GM12878 (cell line): ENCODE measurements at regions not wholly inside any gene's neighbourhood (a gene's known extent, or its start where the extent isn't known, plus 50 kb on each side); places are given as distances from the start of the nearest gene placed in this dataset.

Experiments used
- ATAC-seq: fragments of 200-7000 bp; cut with Tn5 transposase; 3 replicates; pipeline ENCODE4 v1.9.1; 2020; ENCODE audit warnings: mild to moderate bottlenecking, moderate library complexity
- BruUV-seq: library from RNA; stranded (reverse); fragments of 400-500 nt; replicated peaks from 2 replicates; lab custom pipeline; 2021; lab: Mats Ljungman, UMichigan
- CTCF ChIA-PET: fragments of 300-600 bp; sonication (Branson Sonifier 250); formaldehyde crosslinking; extraction: SDS; loops from one replicate; lab custom pipeline; 2021; ENCODE audit warnings: inconsistent platforms; lab: Yijun Ruan, JAX
- POLR2A ChIA-PET: fragments of 350-600 bp; formaldehyde crosslinking; extraction: SDS; loops from one replicate; lab custom pipeline; 2021; ENCODE audit warnings: inconsistent platforms; lab: Charles Lee
- RAD21 ChIA-PET: fragments of 300-600 bp; sonication (Branson Sonifier 250); formaldehyde crosslinking; loops from one replicate; lab custom pipeline; 2023; ENCODE audit warnings: antibody characterized with exemption; ENCODE audit not compliant: unreplicated experiment; lab: Charles Lee
- SMC1A ChIA-PET: fragments of 300-600 bp; sonication (Branson Sonifier 250); formaldehyde crosslinking; loops from one replicate; lab custom pipeline; 2023; ENCODE audit not compliant: unreplicated experiment, uncharacterized antibody; lab: Charles Lee
- DNase-seq: peaks from one replicate; pipeline ENCODE4 v3.0.0-alpha.2; 2011; ENCODE audit warnings: low read depth, low spot score
- FAIRE-seq: peaks from 3 replicates; lab custom pipeline; 2011; peaks lifted over from hg19 to GRCh38; lab: Jason Lieb, UNC
- H2AFZ ChIP-seq: 2 replicates; pipeline ENCODE4 v1.6.0; 2011; ENCODE audit warnings: low read depth, low read length, control low read depth; ENCODE audit not compliant: control insufficient read depth
- H3K27ac ChIP-seq: 2 replicates; pipeline ENCODE4 v1.5.1; 2011; ENCODE audit warnings: control low read depth; ENCODE audit not compliant: control insufficient read depth, insufficient read depth
- H3K27me3 ChIP-seq, 2 experiments: replicated peaks in 1 of 2; 2 replicates each; pipeline versions ENCODE4 v1.6.0 to v1.6.1; 2011; ENCODE audit warnings: low read length in 1 of 2; ENCODE audit not compliant: control insufficient read depth in 2 of 2, insufficient read depth in 2 of 2
- H3K36me3 ChIP-seq, 2 experiments: 2 replicates each; pipeline ENCODE4 v1.5.1; 2011; ENCODE audit warnings: low read length in 1 of 2; ENCODE audit not compliant: control insufficient read depth in 2 of 2, insufficient read depth in 2 of 2
- H3K4me1 ChIP-seq: 2 replicates; pipeline ENCODE4 v1.6.1; 2011; ENCODE audit warnings: mild to moderate bottlenecking, low read length, moderate library complexity, mixed read lengths; ENCODE audit not compliant: control insufficient read depth, insufficient read depth
- H3K4me2 ChIP-seq: 2 replicates; pipeline ENCODE4 v1.6.0; 2011; ENCODE audit warnings: control low read depth; ENCODE audit not compliant: control insufficient read depth, insufficient read depth
- H3K4me3 ChIP-seq: fragments of 200-600 bp; sonication (generic); 2 replicates; pipeline ENCODE4 v1.5.1; 2016
- H3K79me2 ChIP-seq: 2 replicates; pipeline ENCODE4 v1.6.0; 2011; ENCODE audit warnings: low read length; ENCODE audit not compliant: control insufficient read depth, insufficient read depth
- H3K9ac ChIP-seq: 2 replicates; pipeline ENCODE4 v1.8.0; 2011; ENCODE audit warnings: low read length, control low read depth, mixed read lengths; ENCODE audit not compliant: control insufficient read depth, insufficient read depth
- H3K9me3 ChIP-seq: replicated peaks from 3 replicates; pipeline ENCODE4 v1.5.1; 2011; ENCODE audit warnings: mild to moderate bottlenecking, low read length; ENCODE audit not compliant: control insufficient read depth, insufficient read depth
- H4K20me1 ChIP-seq: 2 replicates; pipeline ENCODE4 v1.6.0; 2011; ENCODE audit not compliant: control insufficient read depth, insufficient read depth
- BCLAF1 ChIP-seq: fragments of 450-650 bp; IDR thresholded peaks from 2 replicates; pipeline ENCODE4 v1.6.1; 2017; ENCODE audit warnings: antibody characterized with exemption, mild to moderate bottlenecking, moderate library complexity
- CHD2 ChIP-seq: IDR thresholded peaks from 2 replicates; pipeline ENCODE4 v1.6.1; 2011; ENCODE audit warnings: low read depth, low read length, improper control_type of control experiment, borderline replicate concordance
- CTCF ChIP-seq, 3 experiments: IDR thresholded peaks in 2 of 3; conservative IDR thresholded peaks in 1 of 3; 2 replicates each; pipeline ENCODE4 v1.5.1; 2011; ENCODE audit warnings: low read depth in 3 of 3, low read length in 3 of 3, mild to moderate bottlenecking in 3 of 3, control low read depth in 2 of 3, moderate library complexity in 2 of 3, inconsistent platforms in 1 of 3, mixed read lengths in 1 of 3; ENCODE audit not compliant: control insufficient read depth in 2 of 3, insufficient read depth in 1 of 3; ENCODE audit errors: extremely low read depth in 1 of 3
- EGR1 ChIP-seq, 2 experiments: IDR thresholded peaks; 1 replicate in 1 of 2; 2 replicates in 1 of 2; pipeline ENCODE4 v1.6.1; 2011 to 2012; ENCODE audit warnings: low read depth in 2 of 2, low read length in 2 of 2, borderline replicate concordance in 1 of 2, mild to moderate bottlenecking in 1 of 2, moderate library complexity in 1 of 2
- FOS ChIP-seq: IDR thresholded peaks from 3 replicates; pipeline ENCODE4 v1.6.1; 2011; ENCODE audit warnings: borderline replicate concordance; ENCODE audit not compliant: insufficient read length; ENCODE audit errors: extremely low read depth
- NFIC ChIP-seq: IDR thresholded peaks from 2 replicates; pipeline ENCODE4 v1.6.1; 2012; ENCODE audit warnings: low read depth, mild to moderate bottlenecking, inconsistent platforms, low read length, moderate library complexity
- RFX5 ChIP-seq: IDR thresholded peaks from 2 replicates; pipeline ENCODE4 v1.6.1; 2011; ENCODE audit warnings: low read depth, low read length, improper control_type of control experiment
- SMAD5 ChIP-seq: IDR thresholded peaks from 2 replicates; pipeline ENCODE4 v1.6.1; 2016; ENCODE audit warnings: antibody characterized with exemption, low read depth
- TBL1XR1 ChIP-seq: IDR thresholded peaks from 2 replicates; pipeline ENCODE4 v1.6.1; 2012; ENCODE audit warnings: low read depth, low read length, improper control_type of control experiment
- TCF3 ChIP-seq: IDR thresholded peaks from 2 replicates; pipeline ENCODE4 v1.6.1; 2012; ENCODE audit warnings: low read depth, mild to moderate bottlenecking, low read length, borderline replicate concordance; ENCODE audit not compliant: insufficient read depth
- WGBS: methylation state at CpG from one replicate; pipeline ENCODE4 v1.1.6; 2016; ENCODE audit warnings: low lambda C conversion rate; ENCODE audit not compliant: insufficient replicate concordance, insufficient coverage; ENCODE audit errors: missing lambda C conversion rate; 5-methylcytosine and 5-hydroxymethylcytosine counted together
- in situ Hi-C: fragments of 300-500 bp; cut with MboI; formaldehyde crosslinking; loops from 9 replicates; pipeline ENCODE4 v1.14.3; 2018; ENCODE audit warnings: mixed read lengths
- intact Hi-C: fragments of 100-400 bp; cut with micrococcal nuclease; formaldehyde crosslinking; loops from one replicate; pipeline ENCODE4 v1.14.2; 2022; ENCODE audit not compliant: unreplicated experiment
- TF ChIP-seq, protein P1 (sequence below): fragments of 150-350 bp; IDR thresholded peaks from 2 replicates; pipeline ENCODE4 v1.6.1; 2016; ENCODE audit warnings: low read depth, low read length
- TF ChIP-seq, protein P2 (sequence below): fragments of 450-650 bp; formaldehyde crosslinking; IDR thresholded peaks from 2 replicates; pipeline ENCODE4 v1.4.0; 2022; ENCODE audit warnings: mild to moderate bottlenecking, moderate library complexity

DNA sequence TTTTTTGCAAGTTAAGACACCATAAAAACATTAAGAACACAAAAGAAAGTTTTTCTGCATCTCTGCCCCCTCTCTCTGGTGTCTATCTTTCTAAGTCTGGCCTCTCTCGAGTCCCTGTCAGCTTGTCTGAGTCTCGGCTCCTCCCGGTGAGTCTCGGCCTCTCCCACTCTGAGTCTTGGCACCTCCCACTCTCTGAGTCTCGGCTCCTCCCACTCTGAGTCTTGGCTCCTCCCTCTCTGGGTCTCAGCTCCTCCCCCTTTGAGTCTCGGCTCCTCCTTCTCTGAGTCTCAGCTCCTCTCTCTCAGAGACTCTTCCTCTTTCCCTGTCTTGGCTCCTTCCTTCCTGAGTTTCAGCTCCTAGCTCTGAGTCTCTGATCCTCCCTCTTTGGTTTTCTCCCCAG is 72.5 kb upstream of the AMPD3 start:
- 0 out of 4 replicates have a peak, but pooled peaks cover 0 to 5% of the 10 kb centered on the region in 2 experiments for H3K27me3 ChIP-seq
- no peaks in the 10 kb centered on the region; the same call in 2 of the 3 replicates for H3K9me3 ChIP-seq
- no peak overlapping the region for H3K4me2 ChIP-seq
- POLR2A ChIA-PET: no interaction called here
- no peak overlapping the region for H3K4me3 ChIP-seq
- CTCF ChIA-PET: no interaction called here
- DNase-seq (no peak), ATAC-seq (peak; percentile 45; the same call in 2 of the 3 replicates), FAIRE-seq (no peak)
- H3K36me3 ChIP-seq: no peaks in the 10 kb centered on the region
- no peaks in the 10 kb centered on the region for H3K79me2 ChIP-seq
- H3K27ac ChIP-seq: no peak overlapping the region
- H3K4me1 ChIP-seq: no peaks in the 10 kb centered on the region
- WGBS: 51% methylated on average over 5 of the region's 6 CpGs
- intact Hi-C loops: no loop called here
- SMC1A ChIA-PET: no interaction called here
- no TSS peak for BruUV-seq
- no peak overlapping the region for H2AFZ ChIP-seq
- RAD21 ChIA-PET: interaction anchor here (0.6 kb wide), 1 partner anchor 113 kb away, joined by 4 read pairs; no protein-coding TSS in a partner anchor
- no peak overlapping the region for H3K9ac ChIP-seq
- H4K20me1 ChIP-seq: no peaks in the 10 kb centered on the region
- in situ Hi-C loops: no loop called here
- TF ChIP-seq TCF3: no peak
- TF ChIP-seq NFIC: no peak
- no peak for TF ChIP-seq TBL1XR1
- no peak for TF ChIP-seq CHD2
- TF ChIP-seq, protein P1, sequence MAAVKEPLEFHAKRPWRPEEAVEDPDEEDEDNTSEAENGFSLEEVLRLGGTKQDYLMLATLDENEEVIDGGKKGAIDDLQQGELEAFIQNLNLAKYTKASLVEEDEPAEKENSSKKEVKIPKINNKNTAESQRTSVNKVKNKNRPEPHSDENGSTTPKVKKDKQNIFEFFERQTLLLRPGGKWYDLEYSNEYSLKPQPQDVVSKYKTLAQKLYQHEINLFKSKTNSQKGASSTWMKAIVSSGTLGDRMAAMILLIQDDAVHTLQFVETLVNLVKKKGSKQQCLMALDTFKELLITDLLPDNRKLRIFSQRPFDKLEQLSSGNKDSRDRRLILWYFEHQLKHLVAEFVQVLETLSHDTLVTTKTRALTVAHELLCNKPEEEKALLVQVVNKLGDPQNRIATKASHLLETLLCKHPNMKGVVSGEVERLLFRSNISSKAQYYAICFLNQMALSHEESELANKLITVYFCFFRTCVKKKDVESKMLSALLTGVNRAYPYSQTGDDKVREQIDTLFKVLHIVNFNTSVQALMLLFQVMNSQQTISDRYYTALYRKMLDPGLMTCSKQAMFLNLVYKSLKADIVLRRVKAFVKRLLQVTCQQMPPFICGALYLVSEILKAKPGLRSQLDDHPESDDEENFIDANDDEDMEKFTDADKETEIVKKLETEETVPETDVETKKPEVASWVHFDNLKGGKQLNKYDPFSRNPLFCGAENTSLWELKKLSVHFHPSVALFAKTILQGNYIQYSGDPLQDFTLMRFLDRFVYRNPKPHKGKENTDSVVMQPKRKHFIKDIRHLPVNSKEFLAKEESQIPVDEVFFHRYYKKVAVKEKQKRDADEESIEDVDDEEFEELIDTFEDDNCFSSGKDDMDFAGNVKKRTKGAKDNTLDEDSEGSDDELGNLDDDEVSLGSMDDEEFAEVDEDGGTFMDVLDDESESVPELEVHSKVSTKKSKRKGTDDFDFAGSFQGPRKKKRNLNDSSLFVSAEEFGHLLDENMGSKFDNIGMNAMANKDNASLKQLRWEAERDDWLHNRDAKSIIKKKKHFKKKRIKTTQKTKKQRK: no peak
- TF ChIP-seq, protein P2, sequence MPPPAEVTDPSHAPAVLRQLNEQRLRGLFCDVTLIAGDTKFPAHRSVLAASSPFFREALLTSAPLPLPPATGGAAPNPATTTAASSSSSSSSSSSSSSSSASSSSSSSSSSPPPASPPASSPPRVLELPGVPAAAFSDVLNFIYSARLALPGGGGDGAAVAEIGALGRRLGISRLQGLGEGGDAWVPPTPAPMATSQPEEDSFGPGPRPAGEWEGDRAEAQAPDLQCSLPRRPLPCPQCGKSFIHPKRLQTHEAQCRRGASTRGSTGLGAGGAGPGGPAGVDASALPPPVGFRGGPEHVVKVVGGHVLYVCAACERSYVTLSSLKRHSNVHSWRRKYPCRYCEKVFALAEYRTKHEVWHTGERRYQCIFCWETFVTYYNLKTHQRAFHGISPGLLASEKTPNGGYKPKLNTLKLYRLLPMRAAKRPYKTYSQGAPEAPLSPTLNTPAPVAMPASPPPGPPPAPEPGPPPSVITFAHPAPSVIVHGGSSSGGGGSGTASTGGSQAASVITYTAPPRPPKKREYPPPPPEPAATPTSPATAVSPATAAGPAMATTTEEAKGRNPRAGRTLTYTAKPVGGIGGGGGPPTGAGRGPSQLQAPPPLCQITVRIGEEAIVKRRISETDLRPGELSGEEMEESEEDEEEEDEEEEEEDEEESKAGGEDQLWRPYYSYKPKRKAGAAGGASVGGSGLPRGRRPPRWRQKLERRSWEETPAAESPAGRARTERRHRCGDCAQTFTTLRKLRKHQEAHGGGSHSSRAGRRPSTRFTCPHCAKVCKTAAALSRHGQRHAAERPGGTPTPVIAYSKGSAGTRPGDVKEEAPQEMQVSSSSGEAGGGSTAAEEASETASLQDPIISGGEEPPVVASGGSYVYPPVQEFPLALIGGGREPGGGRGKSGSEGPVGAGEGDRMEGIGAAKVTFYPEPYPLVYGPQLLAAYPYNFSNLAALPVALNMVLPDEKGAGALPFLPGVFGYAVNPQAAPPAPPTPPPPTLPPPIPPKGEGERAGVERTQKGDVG (CRISPR knock-in tag): no peak
- TF ChIP-seq FOS: no peak
- no peak for TF ChIP-seq BCLAF1
- no peak for TF ChIP-seq CTCF (IDR thresholded peaks at IDR 0.05 in 2 of 3, conservative IDR thresholded peaks at IDR 0.05 in 1 of 3; ENCODE audit: control insufficient read depth in 2 of 3, extremely low read depth in 1 of 3, insufficient read depth in 1 of 3, low read depth in 3 of 3, low read length in 3 of 3)
- no peak for TF ChIP-seq RFX5
- no peak for TF ChIP-seq SMAD5
- no peak for TF ChIP-seq EGR1 (IDR thresholded peaks at IDR 0.05; ENCODE audit: borderline replicate concordance in 1 of 2, low read depth in 2 of 2, low read length in 2 of 2)
